Right lobe of liver (tissue), 4 donors: ENCODE measurements at regions not wholly inside any gene's neighbourhood (a gene's known extent, or its start where the extent isn't known, plus 50 kb on each side); places are given as distances from the start of the nearest gene placed in this dataset.

ENCODE experiments used
- POLR2A ChIP-seq: fragments of 450-650 bp; IDR thresholded peaks from one replicate; pipeline ENCODE4 v1.6.1; 2017; ENCODE audit warnings: antibody characterized with exemption, mild to moderate bottlenecking
- TF ChIP-seq, protein P1 (sequence below), 4 donors: fragments of 200-600 bp in 3 of 4; fragments of 450-650 bp in 1 of 4; IDR thresholded peaks; one replicate each; pipeline versions ENCODE4 v1.5.1 to v1.8.0; 2016 to 2022; ENCODE audit warnings: antibody characterized with exemption in 4 of 4, mild to moderate bottlenecking in 2 of 4
- donor health status: DM: no; HTN: no; CAD: no.
- donor health status: DM: no; HTN: no; CAD: no.
- donor health status: DM: no; HTN: yes; CAD: no.

DNA sequence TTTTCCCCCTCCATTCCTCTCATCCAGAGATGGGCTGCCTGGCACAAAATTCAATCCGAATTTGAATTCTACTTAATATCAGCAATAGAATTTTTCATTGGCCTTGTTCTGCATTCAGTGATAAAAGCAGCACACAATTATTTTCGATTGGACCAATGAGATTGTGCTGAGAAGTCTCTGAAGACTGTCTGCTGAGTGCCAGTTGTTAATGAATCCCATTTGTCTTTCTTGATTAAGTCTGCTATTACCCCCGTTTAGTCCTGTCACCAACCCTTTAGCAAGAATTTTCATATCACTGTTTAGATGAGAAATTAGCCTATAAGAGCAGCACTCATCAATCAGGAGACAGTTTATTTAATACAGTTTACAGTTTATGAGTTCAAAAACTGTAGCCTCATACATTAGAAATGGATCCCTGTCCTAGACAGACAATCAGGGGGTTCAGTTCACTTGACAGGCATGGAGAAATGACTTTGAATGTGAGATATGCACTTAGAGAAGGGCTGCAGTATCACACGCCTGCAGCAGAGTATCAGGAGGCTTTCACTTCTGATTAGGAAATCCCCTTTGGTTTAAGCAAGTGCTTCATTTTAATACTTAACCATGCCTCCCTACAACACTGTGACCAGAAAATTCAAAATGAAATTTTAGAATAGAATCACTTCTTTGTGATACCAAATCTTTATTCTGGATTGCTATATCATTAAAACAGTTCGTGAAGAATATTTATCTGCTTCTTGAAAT is 304.7 kb upstream of the PTBP2 start:
- TF ChIP-seq POLR2A = no peak
- TF ChIP-seq, protein P1, sequence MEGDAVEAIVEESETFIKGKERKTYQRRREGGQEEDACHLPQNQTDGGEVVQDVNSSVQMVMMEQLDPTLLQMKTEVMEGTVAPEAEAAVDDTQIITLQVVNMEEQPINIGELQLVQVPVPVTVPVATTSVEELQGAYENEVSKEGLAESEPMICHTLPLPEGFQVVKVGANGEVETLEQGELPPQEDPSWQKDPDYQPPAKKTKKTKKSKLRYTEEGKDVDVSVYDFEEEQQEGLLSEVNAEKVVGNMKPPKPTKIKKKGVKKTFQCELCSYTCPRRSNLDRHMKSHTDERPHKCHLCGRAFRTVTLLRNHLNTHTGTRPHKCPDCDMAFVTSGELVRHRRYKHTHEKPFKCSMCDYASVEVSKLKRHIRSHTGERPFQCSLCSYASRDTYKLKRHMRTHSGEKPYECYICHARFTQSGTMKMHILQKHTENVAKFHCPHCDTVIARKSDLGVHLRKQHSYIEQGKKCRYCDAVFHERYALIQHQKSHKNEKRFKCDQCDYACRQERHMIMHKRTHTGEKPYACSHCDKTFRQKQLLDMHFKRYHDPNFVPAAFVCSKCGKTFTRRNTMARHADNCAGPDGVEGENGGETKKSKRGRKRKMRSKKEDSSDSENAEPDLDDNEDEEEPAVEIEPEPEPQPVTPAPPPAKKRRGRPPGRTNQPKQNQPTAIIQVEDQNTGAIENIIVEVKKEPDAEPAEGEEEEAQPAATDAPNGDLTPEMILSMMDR (IDR thresholded peaks at IDR 0.05) = no peak
